WTC11 (cell line): ENCODE measurements at regions not wholly inside any gene's neighbourhood (a gene's known extent, or its start where the extent isn't known, plus 50 kb on each side); places are given as distances from the start of the nearest gene placed in this dataset.

Experiments
- ATAC-seq: fragments of 200-7000 bp; cut with Tn5 transposase; 2 replicates; pipeline ENCODE4 v1.10.0; 2021; ENCODE audit warnings: mild to moderate bottlenecking, moderate library complexity
- CTCF ChIA-PET: fragments of 300-600 bp; sonication (Branson Sonifier 250); formaldehyde crosslinking; loops from one replicate; lab custom pipeline; 2021; ENCODE audit warnings: antibody characterized with exemption; lab: Charles Lee
- POLR2A ChIA-PET: fragments of 350-600 bp; sonication (Branson Sonifier 250); formaldehyde crosslinking; loops from one replicate; lab custom pipeline; 2021; ENCODE audit warnings: antibody characterized with exemption; lab: Charles Lee
- DNase-seq: peaks from one replicate; pipeline ENCODE4 v3.0.0; 2021; ENCODE audit warnings: low spot score
- H3K27ac Mint-ChIP-seq: 2 replicates; pipeline ENCODE4 v1.8.0; 2021; ENCODE audit warnings: mixed read lengths
- H3K27me3 Mint-ChIP-seq: 2 replicates; pipeline ENCODE4 v1.8.0; 2021; ENCODE audit warnings: low read depth, mild to moderate bottlenecking, moderate library complexity, mixed read lengths
- H3K36me3 Mint-ChIP-seq: 2 replicates; pipeline ENCODE4 v1.8.0; 2021; ENCODE audit warnings: mixed read lengths
- H3K4me1 Mint-ChIP-seq: 2 replicates; pipeline ENCODE4 v1.8.0; 2022; ENCODE audit warnings: mixed read lengths
- H3K4me3 Mint-ChIP-seq: 2 replicates; pipeline ENCODE4 v1.8.0; 2021; ENCODE audit warnings: mild to moderate bottlenecking, moderate library complexity, mixed read lengths
- H3K9me3 Mint-ChIP-seq: 2 replicates; pipeline ENCODE4 v1.8.0; 2021; ENCODE audit warnings: mixed read lengths
- GTF2I ChIP-seq: fragments of 250-450 bp; sonication (Bioruptor Pico); conservative IDR thresholded peaks from 2 replicates; pipeline ENCODE4 v1.4.0; 2021; ENCODE audit warnings: mild to moderate bottlenecking
- HMGA2 ChIP-seq: fragments of 250-450 bp; sonication (Bioruptor Pico); IDR thresholded peaks from 2 replicates; pipeline ENCODE4 v1.4.0; 2021; ENCODE audit warnings: mild to moderate bottlenecking, moderate library complexity
- NR2C2 ChIP-seq: sonication (generic); formaldehyde crosslinking; IDR thresholded peaks from 2 replicates; pipeline ENCODE4 v1.8.0; 2022; ENCODE audit warnings: mild to moderate bottlenecking, missing genetic modification reagents
- PRRX2 ChIP-seq: fragments of 250-450 bp; sonication (Bioruptor Pico); IDR thresholded peaks from 2 replicates; pipeline ENCODE4 v1.8.0; 2021; ENCODE audit warnings: mild to moderate bottlenecking
- RORB ChIP-seq: fragments of 250-450 bp; sonication (Bioruptor Pico); IDR thresholded peaks from 2 replicates; pipeline ENCODE4 v1.9.0; 2021; ENCODE audit warnings: mild to moderate bottlenecking
- SMAD4 ChIP-seq: sonication (generic); formaldehyde crosslinking; IDR thresholded peaks from 2 replicates; pipeline ENCODE4 v1.8.0; 2022; ENCODE audit warnings: mild to moderate bottlenecking, missing genetic modification reagents
- SOX15 ChIP-seq: fragments of 250-450 bp; sonication (Bioruptor Pico); IDR thresholded peaks from 2 replicates; pipeline ENCODE4 v1.9.0; 2021; ENCODE audit warnings: mild to moderate bottlenecking
- TEAD4 ChIP-seq: sonication (generic); formaldehyde crosslinking; IDR thresholded peaks from 2 replicates; pipeline ENCODE4 v1.8.0; 2022; ENCODE audit warnings: mild to moderate bottlenecking, missing genetic modification reagents
- ZNF121 ChIP-seq: sonication (generic); formaldehyde crosslinking; IDR thresholded peaks from 2 replicates; pipeline ENCODE4 v1.8.0; 2023; ENCODE audit warnings: missing genetic modification reagents
- ZNF219 ChIP-seq: sonication (generic); formaldehyde crosslinking; IDR thresholded peaks from 2 replicates; pipeline ENCODE4 v1.8.0; 2023; ENCODE audit warnings: missing genetic modification reagents, mild to moderate bottlenecking, borderline replicate concordance
- ZNF671 ChIP-seq: fragments of 250-450 bp; sonication (Bioruptor Pico); IDR thresholded peaks from 2 replicates; pipeline ENCODE4 v1.8.0; 2021; ENCODE audit warnings: mild to moderate bottlenecking
- TF ChIP-seq, protein P1 (sequence below): sonication (generic); formaldehyde crosslinking; IDR thresholded peaks from 2 replicates; pipeline ENCODE4 v1.8.1; 2023; ENCODE audit warnings: mild to moderate bottlenecking, missing genetic modification reagents, moderate library complexity
- TF ChIP-seq, protein P2 (sequence below): sonication (generic); formaldehyde crosslinking; IDR thresholded peaks from 2 replicates; pipeline ENCODE4 v1.8.0; 2023; ENCODE audit warnings: mild to moderate bottlenecking, missing genetic modification reagents
- TF ChIP-seq, protein P3 (sequence below): sonication (generic); formaldehyde crosslinking; IDR thresholded peaks from 2 replicates; pipeline ENCODE4 v1.8.1; 2022; ENCODE audit warnings: missing genetic modification reagents, borderline replicate concordance
- TF ChIP-seq, protein P4 (sequence below): sonication (generic); formaldehyde crosslinking; conservative IDR thresholded peaks from 2 replicates; pipeline ENCODE4 v1.8.1; 2023; ENCODE audit warnings: mild to moderate bottlenecking, low read depth, missing genetic modification reagents, moderate library complexity
- TF ChIP-seq, protein P5 (sequence below): fragments of 250-450 bp; sonication (Bioruptor Pico); IDR thresholded peaks from 2 replicates; pipeline ENCODE4 v1.9.0; 2021; ENCODE audit warnings: mild to moderate bottlenecking
- TF ChIP-seq, protein P6 (sequence below): sonication (generic); formaldehyde crosslinking; IDR thresholded peaks from 2 replicates; pipeline ENCODE4 v1.8.0; 2022; ENCODE audit warnings: missing genetic modification reagents
- TF ChIP-seq, protein P7 (sequence below): sonication (generic); formaldehyde crosslinking; IDR thresholded peaks from 2 replicates; pipeline ENCODE4 v1.8.1; 2023; ENCODE audit warnings: mild to moderate bottlenecking, missing genetic modification reagents
- TF ChIP-seq, protein P8 (sequence below): sonication (generic); formaldehyde crosslinking; IDR thresholded peaks from 2 replicates; pipeline ENCODE4 v1.8.1; 2022; ENCODE audit warnings: low read depth, missing genetic modification reagents, borderline replicate concordance

DNA sequence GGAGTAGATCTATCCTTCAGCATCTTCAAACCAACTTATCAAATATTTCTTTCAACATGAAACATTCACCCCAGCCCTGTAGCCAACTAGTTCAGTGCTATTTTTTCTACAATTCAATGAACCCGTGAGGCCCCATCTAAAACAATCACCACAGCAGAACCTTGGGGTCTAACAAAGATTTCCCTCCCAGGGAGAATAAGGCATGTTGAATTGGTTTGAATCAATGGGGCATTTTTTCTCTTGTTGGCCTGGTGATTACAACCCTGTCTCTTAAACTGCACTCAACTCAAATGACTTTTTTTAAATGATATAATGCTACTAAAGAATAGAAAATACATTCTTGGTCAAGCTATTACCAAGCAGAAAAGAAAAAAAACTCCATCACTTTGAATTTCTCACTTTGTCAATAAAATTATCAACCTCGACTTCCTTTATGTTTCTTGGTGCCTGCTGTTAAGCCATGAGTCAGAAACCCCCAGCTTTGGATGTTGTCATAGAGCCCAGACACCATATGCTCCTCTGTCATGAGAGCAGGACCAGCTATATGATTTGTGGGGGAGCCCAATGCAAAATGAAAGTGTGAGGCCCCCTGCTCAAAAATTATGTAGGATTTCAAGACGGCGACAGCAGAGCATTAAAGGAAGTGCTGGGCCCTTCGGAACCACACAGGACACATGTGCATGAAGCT lies 282.4 kb downstream of the MEIS1 start (continued):
- TF ChIP-seq, protein P1, sequence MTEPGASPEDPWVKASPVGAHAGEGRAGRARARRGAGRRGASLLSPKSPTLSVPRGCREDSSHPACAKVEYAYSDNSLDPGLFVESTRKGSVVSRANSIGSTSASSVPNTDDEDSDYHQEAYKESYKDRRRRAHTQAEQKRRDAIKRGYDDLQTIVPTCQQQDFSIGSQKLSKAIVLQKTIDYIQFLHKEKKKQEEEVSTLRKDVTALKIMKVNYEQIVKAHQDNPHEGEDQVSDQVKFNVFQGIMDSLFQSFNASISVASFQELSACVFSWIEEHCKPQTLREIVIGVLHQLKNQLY, result no peak
- TF ChIP-seq, all 79 proteins: peak for 0

DNA sequence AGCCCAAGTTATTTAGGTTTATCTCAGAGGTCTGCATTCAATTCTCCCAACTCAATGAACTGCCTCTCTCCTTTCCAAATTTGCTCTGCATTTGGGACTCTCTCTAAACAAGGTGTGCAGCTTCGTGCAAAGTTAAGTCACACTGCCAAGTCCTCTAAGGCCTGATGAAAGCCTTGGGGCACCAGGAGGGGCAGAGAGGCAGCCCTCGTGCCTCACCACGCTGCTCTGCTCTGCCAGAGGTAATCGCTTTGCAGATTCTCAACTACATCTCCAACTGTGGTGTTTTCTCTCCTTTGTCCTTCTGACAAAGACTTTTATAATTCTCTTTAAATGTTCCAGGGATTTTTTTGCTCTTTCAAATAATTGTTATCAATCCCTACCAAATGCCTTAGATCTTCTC lies 283.0 kb downstream of the MEIS1 start:
- H3K36me3 Mint-ChIP-seq, result no peaks in the 10 kb centered on the region
- DNase-seq, result no peak
- no peak overlapping the region for H3K27ac Mint-ChIP-seq
- no peaks in the 10 kb centered on the region; the same call in 1 of the 2 replicates for H3K9me3 Mint-ChIP-seq
- ChIA-PET CTCF (no interaction called here), POLR2A (no interaction called here)
- peaks cover 6% of the 10 kb centered on the region for H3K4me1 Mint-ChIP-seq
- peaks cover 2% of the 10 kb centered on the region; the same call in 1 of the 2 replicates for H3K27me3 Mint-ChIP-seq
- ATAC-seq, result 0 out of 2 replicates have a peak, but pooled peaks have one; percentile 34
- H3K4me3 Mint-ChIP-seq, result no peak overlapping the region
- TF ChIP-seq ZNF121 (CRISPR knock-in tag), result no peak
- TF ChIP-seq, protein P2, sequence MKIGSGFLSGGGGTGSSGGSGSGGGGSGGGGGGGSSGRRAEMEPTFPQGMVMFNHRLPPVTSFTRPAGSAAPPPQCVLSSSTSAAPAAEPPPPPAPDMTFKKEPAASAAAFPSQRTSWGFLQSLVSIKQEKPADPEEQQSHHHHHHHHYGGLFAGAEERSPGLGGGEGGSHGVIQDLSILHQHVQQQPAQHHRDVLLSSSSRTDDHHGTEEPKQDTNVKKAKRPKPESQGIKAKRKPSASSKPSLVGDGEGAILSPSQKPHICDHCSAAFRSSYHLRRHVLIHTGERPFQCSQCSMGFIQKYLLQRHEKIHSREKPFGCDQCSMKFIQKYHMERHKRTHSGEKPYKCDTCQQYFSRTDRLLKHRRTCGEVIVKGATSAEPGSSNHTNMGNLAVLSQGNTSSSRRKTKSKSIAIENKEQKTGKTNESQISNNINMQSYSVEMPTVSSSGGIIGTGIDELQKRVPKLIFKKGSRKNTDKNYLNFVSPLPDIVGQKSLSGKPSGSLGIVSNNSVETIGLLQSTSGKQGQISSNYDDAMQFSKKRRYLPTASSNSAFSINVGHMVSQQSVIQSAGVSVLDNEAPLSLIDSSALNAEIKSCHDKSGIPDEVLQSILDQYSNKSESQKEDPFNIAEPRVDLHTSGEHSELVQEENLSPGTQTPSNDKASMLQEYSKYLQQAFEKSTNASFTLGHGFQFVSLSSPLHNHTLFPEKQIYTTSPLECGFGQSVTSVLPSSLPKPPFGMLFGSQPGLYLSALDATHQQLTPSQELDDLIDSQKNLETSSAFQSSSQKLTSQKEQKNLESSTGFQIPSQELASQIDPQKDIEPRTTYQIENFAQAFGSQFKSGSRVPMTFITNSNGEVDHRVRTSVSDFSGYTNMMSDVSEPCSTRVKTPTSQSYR (CRISPR knock-in tag), result no peak
- TF ChIP-seq SOX15 (CRISPR knock-in tag), result no peak
- TF ChIP-seq, protein P3, sequence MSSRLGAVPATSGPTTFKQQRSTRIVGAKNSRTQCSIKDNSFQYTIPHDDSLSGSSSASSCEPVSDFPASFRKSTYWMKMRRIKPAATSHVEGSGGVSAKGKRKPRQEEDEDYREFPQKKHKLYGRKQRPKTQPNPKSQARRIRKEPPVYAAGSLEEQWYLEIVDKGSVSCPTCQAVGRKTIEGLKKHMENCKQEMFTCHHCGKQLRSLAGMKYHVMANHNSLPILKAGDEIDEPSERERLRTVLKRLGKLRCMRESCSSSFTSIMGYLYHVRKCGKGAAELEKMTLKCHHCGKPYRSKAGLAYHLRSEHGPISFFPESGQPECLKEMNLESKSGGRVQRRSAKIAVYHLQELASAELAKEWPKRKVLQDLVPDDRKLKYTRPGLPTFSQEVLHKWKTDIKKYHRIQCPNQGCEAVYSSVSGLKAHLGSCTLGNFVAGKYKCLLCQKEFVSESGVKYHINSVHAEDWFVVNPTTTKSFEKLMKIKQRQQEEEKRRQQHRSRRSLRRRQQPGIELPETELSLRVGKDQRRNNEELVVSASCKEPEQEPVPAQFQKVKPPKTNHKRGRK (CRISPR knock-in tag), result no peak
- TF ChIP-seq RORB (CRISPR knock-in tag), result no peak
- no peak for TF ChIP-seq GTF2I
- no peak for TF ChIP-seq ZNF219 (CRISPR knock-in tag)
- no peak for TF ChIP-seq NR2C2 (CRISPR knock-in tag)
- TF ChIP-seq, protein P4, sequence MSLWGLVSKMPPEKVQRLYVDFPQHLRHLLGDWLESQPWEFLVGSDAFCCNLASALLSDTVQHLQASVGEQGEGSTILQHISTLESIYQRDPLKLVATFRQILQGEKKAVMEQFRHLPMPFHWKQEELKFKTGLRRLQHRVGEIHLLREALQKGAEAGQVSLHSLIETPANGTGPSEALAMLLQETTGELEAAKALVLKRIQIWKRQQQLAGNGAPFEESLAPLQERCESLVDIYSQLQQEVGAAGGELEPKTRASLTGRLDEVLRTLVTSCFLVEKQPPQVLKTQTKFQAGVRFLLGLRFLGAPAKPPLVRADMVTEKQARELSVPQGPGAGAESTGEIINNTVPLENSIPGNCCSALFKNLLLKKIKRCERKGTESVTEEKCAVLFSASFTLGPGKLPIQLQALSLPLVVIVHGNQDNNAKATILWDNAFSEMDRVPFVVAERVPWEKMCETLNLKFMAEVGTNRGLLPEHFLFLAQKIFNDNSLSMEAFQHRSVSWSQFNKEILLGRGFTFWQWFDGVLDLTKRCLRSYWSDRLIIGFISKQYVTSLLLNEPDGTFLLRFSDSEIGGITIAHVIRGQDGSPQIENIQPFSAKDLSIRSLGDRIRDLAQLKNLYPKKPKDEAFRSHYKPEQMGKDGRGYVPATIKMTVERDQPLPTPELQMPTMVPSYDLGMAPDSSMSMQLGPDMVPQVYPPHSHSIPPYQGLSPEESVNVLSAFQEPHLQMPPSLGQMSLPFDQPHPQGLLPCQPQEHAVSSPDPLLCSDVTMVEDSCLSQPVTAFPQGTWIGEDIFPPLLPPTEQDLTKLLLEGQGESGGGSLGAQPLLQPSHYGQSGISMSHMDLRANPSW (CRISPR knock-in tag), result no peak
- TF ChIP-seq, protein P5, sequence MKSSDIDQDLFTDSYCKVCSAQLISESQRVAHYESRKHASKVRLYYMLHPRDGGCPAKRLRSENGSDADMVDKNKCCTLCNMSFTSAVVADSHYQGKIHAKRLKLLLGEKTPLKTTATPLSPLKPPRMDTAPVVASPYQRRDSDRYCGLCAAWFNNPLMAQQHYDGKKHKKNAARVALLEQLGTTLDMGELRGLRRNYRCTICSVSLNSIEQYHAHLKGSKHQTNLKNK, result no peak
- TF ChIP-seq, protein P6, sequence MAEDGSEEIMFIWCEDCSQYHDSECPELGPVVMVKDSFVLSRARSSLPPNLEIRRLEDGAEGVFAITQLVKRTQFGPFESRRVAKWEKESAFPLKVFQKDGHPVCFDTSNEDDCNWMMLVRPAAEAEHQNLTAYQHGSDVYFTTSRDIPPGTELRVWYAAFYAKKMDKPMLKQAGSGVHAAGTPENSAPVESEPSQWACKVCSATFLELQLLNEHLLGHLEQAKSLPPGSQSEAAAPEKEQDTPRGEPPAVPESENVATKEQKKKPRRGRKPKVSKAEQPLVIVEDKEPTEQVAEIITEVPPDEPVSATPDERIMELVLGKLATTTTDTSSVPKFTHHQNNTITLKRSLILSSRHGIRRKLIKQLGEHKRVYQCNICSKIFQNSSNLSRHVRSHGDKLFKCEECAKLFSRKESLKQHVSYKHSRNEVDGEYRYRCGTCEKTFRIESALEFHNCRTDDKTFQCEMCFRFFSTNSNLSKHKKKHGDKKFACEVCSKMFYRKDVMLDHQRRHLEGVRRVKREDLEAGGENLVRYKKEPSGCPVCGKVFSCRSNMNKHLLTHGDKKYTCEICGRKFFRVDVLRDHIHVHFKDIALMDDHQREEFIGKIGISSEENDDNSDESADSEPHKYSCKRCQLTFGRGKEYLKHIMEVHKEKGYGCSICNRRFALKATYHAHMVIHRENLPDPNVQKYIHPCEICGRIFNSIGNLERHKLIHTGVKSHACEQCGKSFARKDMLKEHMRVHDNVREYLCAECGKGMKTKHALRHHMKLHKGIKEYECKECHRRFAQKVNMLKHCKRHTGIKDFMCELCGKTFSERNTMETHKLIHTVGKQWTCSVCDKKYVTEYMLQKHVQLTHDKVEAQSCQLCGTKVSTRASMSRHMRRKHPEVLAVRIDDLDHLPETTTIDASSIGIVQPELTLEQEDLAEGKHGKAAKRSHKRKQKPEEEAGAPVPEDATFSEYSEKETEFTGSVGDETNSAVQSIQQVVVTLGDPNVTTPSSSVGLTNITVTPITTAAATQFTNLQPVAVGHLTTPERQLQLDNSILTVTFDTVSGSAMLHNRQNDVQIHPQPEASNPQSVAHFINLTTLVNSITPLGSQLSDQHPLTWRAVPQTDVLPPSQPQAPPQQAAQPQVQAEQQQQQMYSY (CRISPR knock-in tag), result no peak
- TF ChIP-seq, protein P7, sequence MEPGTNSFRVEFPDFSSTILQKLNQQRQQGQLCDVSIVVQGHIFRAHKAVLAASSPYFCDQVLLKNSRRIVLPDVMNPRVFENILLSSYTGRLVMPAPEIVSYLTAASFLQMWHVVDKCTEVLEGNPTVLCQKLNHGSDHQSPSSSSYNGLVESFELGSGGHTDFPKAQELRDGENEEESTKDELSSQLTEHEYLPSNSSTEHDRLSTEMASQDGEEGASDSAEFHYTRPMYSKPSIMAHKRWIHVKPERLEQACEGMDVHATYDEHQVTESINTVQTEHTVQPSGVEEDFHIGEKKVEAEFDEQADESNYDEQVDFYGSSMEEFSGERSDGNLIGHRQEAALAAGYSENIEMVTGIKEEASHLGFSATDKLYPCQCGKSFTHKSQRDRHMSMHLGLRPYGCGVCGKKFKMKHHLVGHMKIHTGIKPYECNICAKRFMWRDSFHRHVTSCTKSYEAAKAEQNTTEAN, result no peak
- no peak for TF ChIP-seq SMAD4 (CRISPR knock-in tag)
- no peak for TF ChIP-seq ZNF671 (CRISPR knock-in tag)
- no peak for TF ChIP-seq HMGA2
- no peak for TF ChIP-seq PRRX2 (CRISPR knock-in tag)
- TF ChIP-seq, protein P1, result no peak
- TF ChIP-seq, protein P8, sequence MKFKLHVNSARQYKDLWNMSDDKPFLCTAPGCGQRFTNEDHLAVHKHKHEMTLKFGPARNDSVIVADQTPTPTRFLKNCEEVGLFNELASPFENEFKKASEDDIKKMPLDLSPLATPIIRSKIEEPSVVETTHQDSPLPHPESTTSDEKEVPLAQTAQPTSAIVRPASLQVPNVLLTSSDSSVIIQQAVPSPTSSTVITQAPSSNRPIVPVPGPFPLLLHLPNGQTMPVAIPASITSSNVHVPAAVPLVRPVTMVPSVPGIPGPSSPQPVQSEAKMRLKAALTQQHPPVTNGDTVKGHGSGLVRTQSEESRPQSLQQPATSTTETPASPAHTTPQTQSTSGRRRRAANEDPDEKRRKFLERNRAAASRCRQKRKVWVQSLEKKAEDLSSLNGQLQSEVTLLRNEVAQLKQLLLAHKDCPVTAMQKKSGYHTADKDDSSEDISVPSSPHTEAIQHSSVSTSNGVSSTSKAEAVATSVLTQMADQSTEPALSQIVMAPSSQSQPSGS (CRISPR knock-in tag), result no peak
- no peak for TF ChIP-seq TEAD4 (CRISPR knock-in tag)
